ENCODE measurements at regions not wholly inside any gene's neighbourhood (a gene's known extent, or its start where the extent isn't known, plus 50 kb on each side); places are given as distances from the start of the nearest gene placed in this dataset.

- H3K4me3 ChIP-seq (ENCODE audit: low read length): no peak overlapping the region
Measured at GRCh38 chr18:73006331-73006730, 138.5 kb upstream of the NETO1 start.

GRCh38 chr18:73004260-73004659 is 136.5 kb upstream of the NETO1 start:
- no peaks in the 10 kb centered on the region for H3K9me3 ChIP-seq (ENCODE audit: insufficient read depth, low read length)
- H3K27me3 ChIP-seq (ENCODE audit: low read depth, low read length): no peaks in the 10 kb centered on the region
- H2AFZ ChIP-seq (ENCODE audit: low read depth, low read length): no peak overlapping the region
- no peak overlapping the region for H3K4me2 ChIP-seq (ENCODE audit: low read length)
- TF ChIP-seq EZH2phosphoT487 (IDR thresholded peaks at IDR 0.05; ENCODE audit: low read depth) (no peak), CTCF (IDR thresholded peaks at IDR 0.05; ENCODE audit: low read depth, low read length) (no peak)
- no peak overlapping the region for H3K9ac ChIP-seq (ENCODE audit: low read length)
- peaks cover 9% of the 10 kb centered on the region for H3K4me1 ChIP-seq (ENCODE audit: low read length)
- H3K4me3 ChIP-seq (ENCODE audit: low read length): no peak overlapping the region
- H4K20me1 ChIP-seq (ENCODE audit: insufficient read depth, low read length): no peaks in the 10 kb centered on the region
- H3K79me2 ChIP-seq (ENCODE audit: low read length): no peaks in the 10 kb centered on the region
- no peak overlapping the region for H3K27ac ChIP-seq (ENCODE audit: low read length)
- no peaks in the 10 kb centered on the region for H3K36me3 ChIP-seq (replicated peaks; ENCODE audit: low read depth, low read length)

More at GRCh38 chr18:73006331-73006730, 138.5 kb upstream of the NETO1 start:
- H3K27ac ChIP-seq (ENCODE audit: low read length): no peak overlapping the region
- H3K9ac ChIP-seq (ENCODE audit: low read length): no peak overlapping the region
- H3K9me3 ChIP-seq (ENCODE audit: insufficient read depth, low read length): peaks cover 3% of the 10 kb centered on the region; the same call in 1 of the 2 replicates
- peaks cover 9% of the 10 kb centered on the region for H3K4me1 ChIP-seq (ENCODE audit: low read length)
- no peak overlapping the region for H3K4me2 ChIP-seq (ENCODE audit: low read length)
- no peak for TF ChIP-seq CTCF (IDR thresholded peaks at IDR 0.05; ENCODE audit: low read depth, low read length)
- no peak for TF ChIP-seq EZH2phosphoT487 (IDR thresholded peaks at IDR 0.05; ENCODE audit: low read depth)
- H3K27me3 ChIP-seq (ENCODE audit: low read depth, low read length): no peaks in the 10 kb centered on the region
- no peaks in the 10 kb centered on the region for H3K79me2 ChIP-seq (ENCODE audit: low read length)
- H3K36me3 ChIP-seq (replicated peaks; ENCODE audit: low read depth, low read length): no peaks in the 10 kb centered on the region
- H2AFZ ChIP-seq (ENCODE audit: low read depth, low read length): no peak overlapping the region
- H4K20me1 ChIP-seq (ENCODE audit: insufficient read depth, low read length): no peaks in the 10 kb centered on the region

GRCh38 chr18:72999971-73000607 is 132.3 kb upstream of the NETO1 start:
- Histone ChIP-seq H3K79me2 (ENCODE audit: low read length) (no peaks in the 10 kb centered on the region), H3K4me1 (ENCODE audit: low read length) (no peaks in the 10 kb centered on the region), H3K9me3 (ENCODE audit: insufficient read depth, low read length) (no peaks in the 10 kb centered on the region), H3K4me2 (ENCODE audit: low read length) (no peak overlapping the region), H3K9ac (ENCODE audit: low read length) (no peak overlapping the region), H3K36me3 (replicated peaks; ENCODE audit: low read depth, low read length) (no peaks in the 10 kb centered on the region), H3K4me3 (ENCODE audit: low read length) (no peak overlapping the region), H2AFZ (ENCODE audit: low read depth, low read length) (no peak overlapping the region), H3K27ac (ENCODE audit: low read length) (no peak overlapping the region), H3K27me3 (ENCODE audit: low read depth, low read length) (no peaks in the 10 kb centered on the region), H4K20me1 (ENCODE audit: insufficient read depth, low read length) (no peaks in the 10 kb centered on the region)
- no peak for TF ChIP-seq EZH2phosphoT487 (IDR thresholded peaks at IDR 0.05; ENCODE audit: low read depth)
- TF ChIP-seq CTCF (IDR thresholded peaks at IDR 0.05; ENCODE audit: low read depth, low read length): no peak

GRCh38 chr18:72995558-72995957 is 127.8 kb upstream of the NETO1 start:
- no peaks in the 10 kb centered on the region for H3K36me3 ChIP-seq (replicated peaks; ENCODE audit: low read depth, low read length)
- TF ChIP-seq CTCF (IDR thresholded peaks at IDR 0.05; ENCODE audit: low read depth, low read length) (no peak), EZH2phosphoT487 (IDR thresholded peaks at IDR 0.05; ENCODE audit: low read depth) (no peak)
- H3K27me3 ChIP-seq (ENCODE audit: low read depth, low read length): no peaks in the 10 kb centered on the region
- H3K4me3 ChIP-seq (ENCODE audit: low read length): no peak overlapping the region
- no peak overlapping the region for H2AFZ ChIP-seq (ENCODE audit: low read depth, low read length)
- H3K9ac ChIP-seq (ENCODE audit: low read length): no peak overlapping the region
- no peak overlapping the region for H3K4me2 ChIP-seq (ENCODE audit: low read length)
- H3K27ac ChIP-seq (ENCODE audit: low read length): no peak overlapping the region
- H3K79me2 ChIP-seq (ENCODE audit: low read length): no peaks in the 10 kb centered on the region
- no peaks in the 10 kb centered on the region for H3K9me3 ChIP-seq (ENCODE audit: insufficient read depth, low read length)
- no peaks in the 10 kb centered on the region for H4K20me1 ChIP-seq (ENCODE audit: insufficient read depth, low read length)
- no peaks in the 10 kb centered on the region for H3K4me1 ChIP-seq (ENCODE audit: low read length)

Data from OCI-LY3 (cell line).